Activated CD4-positive, alpha-beta T cell treated with anti-CD3 and anti-CD28 coated beads, Interleukin-2, Interleukin-6, amounts not matched to agents 100 ng/mL and 50 ng/mL, durations not matched to agents 16 hours and 8 hours (primary cell): ENCODE measurements at regions not wholly inside any gene's neighbourhood (a gene's known extent, or its start where the extent isn't known, plus 50 kb on each side); places are given as distances from the start of the nearest gene placed in this dataset.
"Not testable (repeated sequence)": the region's sequence is repeated elsewhere in the genome, so short reads cannot be mapped to it uniquely, and the experiment has no call there.

Experiments
- DNase-seq: peaks from one replicate; pipeline ENCODE4 v3.0.0-alpha.2; 2020

- DNase-seq, result no peak
These were observed 844.5 kb downstream of the REEP3 start for GRCh38 chr10:64365663-64366062.

GRCh38 chr10:64368298-64368697 lies 847.1 kb downstream of the REEP3 start:
- DNase-seq, result no peak

- DNase-seq, result no peak
These were observed 848.9 kb downstream of the REEP3 start for GRCh38 chr10:64369885-64370773.

GRCh38 chr10:64374346-64374745 lies 853.1 kb downstream of the REEP3 start:
- DNase-seq, result no peak

- DNase-seq, result no peak
These were observed 855.0 kb downstream of the REEP3 start for GRCh38 chr10:64376167-64376566.

- no peak for DNase-seq
These were observed 858.7 kb downstream of the REEP3 start for GRCh38 chr10:64379898-64380297.

GRCh38 chr10:64385355-64385754 lies 864.2 kb downstream of the REEP3 start:
- no peak for DNase-seq

- DNase-seq, result no peak
These were observed 873.5 kb downstream of the REEP3 start for GRCh38 chr10:64394744-64395143.

GRCh38 chr10:64396105-64396708 lies 875.0 kb downstream of the REEP3 start:
- DNase-seq, result no peak

GRCh38 chr10:64397125-64397524 lies 875.9 kb downstream of the REEP3 start:
- DNase-seq, result no peak

- no peak for DNase-seq
These were observed 887.4 kb downstream of the REEP3 start for GRCh38 chr10:64408391-64409183.

- no peak for DNase-seq
These were observed 888.1 kb downstream of the REEP3 start for GRCh38 chr10:64409349-64409748.

- DNase-seq, result no peak
These were observed 894.8 kb downstream of the REEP3 start for GRCh38 chr10:64416011-64416410.

GRCh38 chr10:64419461-64419860 lies 898.3 kb downstream of the REEP3 start:
- no peak for DNase-seq

GRCh38 chr10:64426745-64427144 lies 905.5 kb downstream of the REEP3 start:
- DNase-seq, result no peak

- DNase-seq, result peak; percentile 2
These were observed 909.6 kb downstream of the REEP3 start for GRCh38 chr10:64430690-64431323.

GRCh38 chr10:64441872-64442271 lies 920.7 kb downstream of the REEP3 start:
- not testable (repeated sequence) for DNase-seq

GRCh38 chr10:64444163-64444562 lies 923.0 kb downstream of the REEP3 start:
- no peak for DNase-seq

- DNase-seq, result no peak
These were observed 923.4 kb downstream of the REEP3 start for GRCh38 chr10:64444564-64444963.

GRCh38 chr10:64449603-64450002 lies 928.4 kb downstream of the REEP3 start:
- no peak for DNase-seq

- no peak for DNase-seq
These were observed 929.1 kb downstream of the REEP3 start for GRCh38 chr10:64450312-64450711.

GRCh38 chr10:64454962-64455361 lies 933.8 kb downstream of the REEP3 start:
- no peak for DNase-seq

GRCh38 chr10:64458306-64458705 lies 937.1 kb downstream of the REEP3 start:
- DNase-seq, result no peak
